Prostate gland (tissue), 2 donors: ENCODE measurements at regions not wholly inside any gene's neighbourhood (a gene's known extent, or its start where the extent isn't known, plus 50 kb on each side); places are given as distances from the start of the nearest gene placed in this dataset.

Experiments
- CTCF ChIP-seq, 4 experiments: fragments of 200-600 bp in 2 of 4; fragments of 450-650 bp in 2 of 4; sonication (generic) in 2 of 4; IDR thresholded peaks; 1 replicate in 3 of 4; 2 replicates in 1 of 4; pipeline ENCODE4 v1.5.1; 2016 to 2019; ENCODE audit warnings: antibody characterized with exemption in 4 of 4, mild to moderate bottlenecking in 2 of 4, moderate library complexity in 2 of 4
- POLR2A ChIP-seq: fragments of 450-650 bp; IDR thresholded peaks from one replicate; pipeline ENCODE4 v1.6.1; 2016; ENCODE audit warnings: antibody characterized with exemption, mild to moderate bottlenecking
- POLR2AphosphoS5 ChIP-seq: sonication (generic); formaldehyde crosslinking; IDR thresholded peaks from one replicate; pipeline ENCODE4 v1.6.1; 2017; ENCODE audit warnings: antibody characterized with exemption

- TF ChIP-seq POLR2A (no peak), CTCF (IDR thresholded peaks at IDR 0.05) (no peak), POLR2AphosphoS5 (no peak)
Observed at GRCh38 chr1:2916153-2916552, 105.1 kb upstream of the ACTRT2 start.
